PFSK-1 (cell line): ENCODE measurements at regions not wholly inside any gene's neighbourhood (a gene's known extent, or its start where the extent isn't known, plus 50 kb on each side); places are given as distances from the start of the nearest gene placed in this dataset.

Experiments used
- FOXP2 ChIP-seq: optimal IDR thresholded peaks from 2 replicates; pipeline ENCODE3; 2011; ENCODE audit warnings: borderline replicate concordance, control low read depth, inconsistent platforms; ENCODE audit not compliant: insufficient read depth; ENCODE audit errors: extremely low read length, extremely low read depth
- POLR2AphosphoS5 ChIP-seq: IDR thresholded peaks from 2 replicates; pipeline ENCODE4 v1.6.1; 2012; ENCODE audit warnings: low read depth, mild to moderate bottlenecking, control low read depth, low read length, moderate library complexity
- REST ChIP-seq, 2 experiments: IDR thresholded peaks; 2 replicates each; pipeline versions ENCODE4 v1.6.1 to v1.8.0; 2011 to 2012; ENCODE audit warnings: low read depth in 2 of 2, low read length in 2 of 2, control low read depth in 1 of 2, inconsistent platforms in 1 of 2, mild to moderate bottlenecking in 1 of 2, moderate library complexity in 1 of 2; ENCODE audit not compliant: insufficient read depth in 1 of 2
- SIN3A ChIP-seq: IDR thresholded peaks from 2 replicates; pipeline ENCODE4 v1.6.1; 2012; ENCODE audit warnings: mild to moderate bottlenecking, low read length, moderate library complexity, borderline replicate concordance; ENCODE audit not compliant: insufficient read depth
- TAF1 ChIP-seq: IDR thresholded peaks from 2 replicates; pipeline ENCODE4 v1.6.1; 2012; ENCODE audit warnings: low read length, control low read depth, borderline replicate concordance; ENCODE audit not compliant: insufficient read depth

- TF ChIP-seq POLR2AphosphoS5 (no peak), SIN3A (no peak)
Observed at GRCh38 chr6:88544986-88545612, 379.0 kb upstream of the CNR1 start.

GRCh38 chr6:88539295-88539764 is 373.2 kb upstream of the CNR1 start:
- TF ChIP-seq TAF1, result no peak
- TF ChIP-seq REST (IDR thresholded peaks at IDR 0.05; ENCODE audit: insufficient read depth in 1 of 2, low read depth in 2 of 2, low read length in 2 of 2), result peak in 1 of 2 experiments; percentile 79; a peak in 2 of 4 replicates

GRCh38 chr6:88538840-88539239 is 372.7 kb upstream of the CNR1 start:
- TF ChIP-seq REST (IDR thresholded peaks at IDR 0.05; ENCODE audit: insufficient read depth in 1 of 2, low read depth in 2 of 2, low read length in 2 of 2), result no peak
- no peak for TF ChIP-seq SIN3A
- no peak for TF ChIP-seq POLR2AphosphoS5

- TF ChIP-seq SIN3A (no peak), REST (IDR thresholded peaks at IDR 0.05; ENCODE audit: insufficient read depth in 1 of 2, low read depth in 2 of 2, low read length in 2 of 2) (peak; percentile 88 to 96)
Observed at GRCh38 chr6:88538130-88538706, 372.1 kb upstream of the CNR1 start.

GRCh38 chr6:88536071-88536625 is 370.0 kb upstream of the CNR1 start:
- no peak for TF ChIP-seq TAF1
- TF ChIP-seq REST (IDR thresholded peaks at IDR 0.05; ENCODE audit: insufficient read depth in 1 of 2, low read depth in 2 of 2, low read length in 2 of 2), result no peak
- TF ChIP-seq FOXP2, result no peak
- no peak for TF ChIP-seq SIN3A
- TF ChIP-seq POLR2AphosphoS5, result no peak
